B cell (primary cell): ENCODE measurements at regions not wholly inside any gene's neighbourhood (a gene's known extent, or its start where the extent isn't known, plus 50 kb on each side); places are given as distances from the start of the nearest gene placed in this dataset.

Experiments used
- ATAC-seq: fragments of 200-7000 bp; cut with Tn5 transposase; one replicate; pipeline ENCODE4 v1.10.0; 2021; ENCODE audit warnings: low read depth, mild to moderate bottlenecking, moderate number of reproducible peaks, moderate library complexity
- CTCF ChIA-PET: fragments of 350-600 bp; sonication (Branson Sonifier 250); formaldehyde crosslinking; loops from one replicate; lab custom pipeline; 2021; ENCODE audit warnings: antibody characterized with exemption, inconsistent platforms; lab: Charles Lee
- POLR2A ChIA-PET: fragments of 350-600 bp; sonication (Branson Sonifier 250); formaldehyde crosslinking; loops from one replicate; lab custom pipeline; 2021; ENCODE audit warnings: antibody characterized with exemption; lab: Charles Lee
- DNase-seq: peaks from one replicate; pipeline ENCODE4 v3.0.0; 2013
- H2AFZ ChIP-seq: 2 replicates; pipeline ENCODE4 v1.6.1; 2012; ENCODE audit warnings: mild to moderate bottlenecking, low read depth, low read length; ENCODE audit not compliant: insufficient read depth, poor library complexity, severe bottlenecking
- H3K27ac ChIP-seq, 2 donors: 1 replicate in 1 of 2; 2 replicates in 1 of 2; pipeline ENCODE4 v1.5.1; 2012 to 2013; ENCODE audit warnings: low read length in 2 of 2, mild to moderate bottlenecking in 2 of 2, moderate library complexity in 1 of 2
- H3K27me3 ChIP-seq, 4 experiments: fragments of 200-600 bp in 1 of 4; sonication (generic) in 1 of 4; replicated peaks in 1 of 4; 1 replicate in 2 of 4; 2 replicates in 2 of 4; pipeline versions ENCODE4 v1.6.1 to v1.7.0; 2013 to 2016; ENCODE audit warnings: low read length in 3 of 4, mild to moderate bottlenecking in 2 of 4, mixed read lengths in 1 of 4, moderate library complexity in 1 of 4; ENCODE audit not compliant: insufficient read depth in 4 of 4, control insufficient read depth in 3 of 4; ENCODE audit errors: control extremely low read depth in 1 of 4
- H3K36me3 ChIP-seq, 2 experiments: replicated peaks in 1 of 2; 1 replicate in 1 of 2; 2 replicates in 1 of 2; pipeline versions ENCODE4 v1.6.1 to v1.7.1; 2013; ENCODE audit warnings: low read length in 1 of 2; ENCODE audit not compliant: insufficient read depth in 2 of 2, control insufficient read depth in 1 of 2; ENCODE audit errors: control extremely low read depth in 1 of 2, extremely low read depth in 1 of 2
- H3K4me1 ChIP-seq, 2 donors: fragments of 200-600 bp in 1 of 2; sonication (generic) in 1 of 2; 1 replicate in 1 of 2; 2 replicates in 1 of 2; pipeline versions ENCODE4 v1.5.1 to v1.6.1; 2013 to 2017; ENCODE audit warnings: low read length in 2 of 2; ENCODE audit not compliant: control insufficient read depth in 2 of 2, insufficient read depth in 2 of 2
- H3K4me2 ChIP-seq: replicated peaks from 2 replicates; pipeline ENCODE3; 2012; ENCODE audit warnings: mild to moderate bottlenecking, low read depth, low read length; ENCODE audit not compliant: poor library complexity, severe bottlenecking
- H3K4me3 ChIP-seq, 5 experiments: fragments of 200-600 bp in 1 of 5; sonication (generic) in 1 of 5; 1 replicate in 3 of 5; 2 replicates in 2 of 5; pipeline versions ENCODE4 v1.5.1 to v1.7.0; 2011 to 2016; ENCODE audit warnings: low read length in 4 of 5, mild to moderate bottlenecking in 4 of 5, low read depth in 2 of 5, control low read depth in 1 of 5, moderate library complexity in 1 of 5; ENCODE audit not compliant: insufficient read depth in 1 of 5; ENCODE audit errors: control extremely low read depth in 1 of 5, extremely low read depth in 1 of 5
- H3K79me2 ChIP-seq: fragments of 200-600 bp; sonication (generic); one replicate; pipeline ENCODE4 v1.6.0; 2016; ENCODE audit warnings: low read length; ENCODE audit not compliant: control insufficient read depth, insufficient read depth
- H3K9ac ChIP-seq: fragments of 200-600 bp; sonication (generic); 2 replicates; pipeline ENCODE4 v1.6.1; 2017; ENCODE audit warnings: mild to moderate bottlenecking, low read length, moderate library complexity
- H3K9me3 ChIP-seq, 3 donors: one replicate each; pipeline versions ENCODE4 v1.6.1 to v1.7.1; 2013; ENCODE audit warnings: low read length in 2 of 3; ENCODE audit not compliant: control insufficient read depth in 2 of 3, insufficient read depth in 1 of 3; ENCODE audit errors: control extremely low read depth in 1 of 3
- H4K20me1 ChIP-seq: 2 replicates; pipeline ENCODE4 v1.6.0; 2012; ENCODE audit warnings: mild to moderate bottlenecking, low read length; ENCODE audit not compliant: insufficient read depth, control insufficient read depth, poor library complexity, severe bottlenecking
- H3K27ac Mint-ChIP-seq: one replicate; pipeline ENCODE4 v1.8.0; 2021; ENCODE audit warnings: mixed read lengths
- H3K27me3 Mint-ChIP-seq: one replicate; pipeline ENCODE4 v1.8.0; 2021; ENCODE audit warnings: mixed read lengths
- H3K4me1 Mint-ChIP-seq: one replicate; pipeline ENCODE4 v1.8.0; 2021; ENCODE audit warnings: mixed read lengths
- H3K4me3 Mint-ChIP-seq: one replicate; pipeline ENCODE4 v1.8.0; 2021; ENCODE audit warnings: mixed read lengths
- H3K9me3 Mint-ChIP-seq: one replicate; pipeline ENCODE4 v1.8.0; 2022; ENCODE audit warnings: mixed read lengths; ENCODE audit not compliant: insufficient read depth
- CTCF ChIP-seq: fragments of 200-600 bp; IDR thresholded peaks from one replicate; pipeline ENCODE4 v1.8.0; 2022; ENCODE audit warnings: antibody characterized with exemption, mild to moderate bottlenecking
- EZH2 ChIP-seq: IDR thresholded peaks from 2 replicates; pipeline ENCODE4 v1.6.1; 2012; ENCODE audit warnings: borderline replicate concordance, low read depth, mild to moderate bottlenecking, moderate library complexity, low read length; ENCODE audit not compliant: insufficient read depth, poor library complexity, severe bottlenecking
- WGBS: methylation state at CpG from one replicate; pipeline ENCODE4 v1.1.5; 2013; ENCODE audit warnings: missing lambda C conversion rate; ENCODE audit not compliant: insufficient coverage; 5-methylcytosine and 5-hydroxymethylcytosine counted together
- intact Hi-C: fragments of 100-400 bp; cut with micrococcal nuclease; formaldehyde crosslinking; loops from one replicate; pipeline ENCODE4 v1.10.0; 2022

GRCh38 chr5:2415678-2416077, 335.8 kb downstream of the IRX2 start:
- TF ChIP-seq CTCF = no peak
- TF ChIP-seq EZH2 = no peak
- ATAC-seq (no peak), DNase-seq (no peak)
- ChIA-PET POLR2A (no interaction called here), CTCF (no interaction called here)
- Histone ChIP-seq H3K9ac (no peak overlapping the region), H3K79me2 (no peaks in the 10 kb centered on the region), H3K4me2 (no peak overlapping the region), H3K9me3 (peaks cover 0 to 47% (median 0%) of the 10 kb centered on the region in 3 donors), H4K20me1 (no peaks in the 10 kb centered on the region), H3K27ac (no peak overlapping the region), H3K27me3 (no peaks in the 10 kb centered on the region), H3K4me3 (no peak overlapping the region), H3K4me1 (no peaks in the 10 kb centered on the region), H2AFZ (no peak overlapping the region), H3K36me3 (no peaks in the 10 kb centered on the region)
- Mint-ChIP-seq H3K9me3 (peaks cover 3% of the 10 kb centered on the region), H3K4me1 (no peaks in the 10 kb centered on the region), H3K27ac (no peak overlapping the region), H3K4me3 (no peak overlapping the region), H3K27me3 (no peaks in the 10 kb centered on the region)
- intact Hi-C loops = no loop called here
- WGBS = 70% methylated on average over 20 of the region's 23 CpGs

- TF ChIP-seq CTCF (no peak), EZH2 (no peak)
- no peaks in the 10 kb centered on the region for H3K79me2 ChIP-seq
- ChIA-PET POLR2A (no interaction called here), CTCF (no interaction called here)
- WGBS = 91% methylated on average over 6 of the region's 6 CpGs
- ATAC-seq (no peak), DNase-seq (no peak)
- H3K4me1 Mint-ChIP-seq = no peaks in the 10 kb centered on the region
- H3K9ac ChIP-seq = no peak overlapping the region
- no peaks in the 10 kb centered on the region for H3K36me3 ChIP-seq
- no peak overlapping the region for H2AFZ ChIP-seq
- H3K9me3 Mint-ChIP-seq = no peaks in the 10 kb centered on the region
- no peak overlapping the region for H3K4me2 ChIP-seq
- H3K4me3 Mint-ChIP-seq = no peak overlapping the region
- no peaks in the 10 kb centered on the region for H3K4me1 ChIP-seq
- intact Hi-C loops = no loop called here
- H4K20me1 ChIP-seq = no peaks in the 10 kb centered on the region
- H3K27me3 Mint-ChIP-seq = no peaks in the 10 kb centered on the region
- H3K4me3 ChIP-seq = no peak overlapping the region
- H3K27me3 ChIP-seq = no peaks in the 10 kb centered on the region
- H3K27ac ChIP-seq = no peak overlapping the region
- H3K27ac Mint-ChIP-seq = no peak overlapping the region
- peaks cover 0 to 20% (median 0%) of the 10 kb centered on the region in 3 donors for H3K9me3 ChIP-seq
Measured at GRCh38 chr5:2410451-2410850, 341.0 kb downstream of the IRX2 start.
